GM19239 (cell line): ENCODE measurements at regions not wholly inside any gene's neighbourhood (a gene's known extent, or its start where the extent isn't known, plus 50 kb on each side); places are given as distances from the start of the nearest gene placed in this dataset.
"Not testable (repeated sequence)": the region's sequence is repeated elsewhere in the genome, so short reads cannot be mapped to it uniquely, and the experiment has no call there.

Source experiments
- DNase-seq: peaks from one replicate; pipeline ENCODE4 v3.0.0; 2011; ENCODE audit warnings: low spot score; ENCODE audit not compliant: insufficient read length
- FAIRE-seq: peaks from 2 replicates; lab custom pipeline; 2011; peaks lifted over from hg19 to GRCh38; lab: Jason Lieb, UNC

DNA sequence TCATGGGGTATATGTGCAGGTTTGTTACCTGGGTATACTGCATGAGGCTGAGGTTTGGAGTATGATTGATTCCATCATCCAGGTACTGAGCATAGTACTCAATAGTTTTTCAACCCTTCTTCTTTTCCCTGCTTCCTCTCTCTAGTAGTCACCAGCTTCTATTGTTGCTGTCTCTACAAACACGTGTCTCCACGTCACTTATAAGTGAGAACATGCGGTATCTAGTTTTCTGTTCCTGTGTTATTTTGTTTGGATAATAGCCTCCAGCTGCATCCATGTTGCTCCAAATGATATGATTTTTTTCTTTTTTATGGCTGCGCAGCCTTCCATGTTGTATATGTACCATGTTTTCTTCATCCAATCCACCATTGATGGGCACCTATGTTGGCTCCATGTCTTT, 214.8 kb upstream of the TFPI start:
- DNase-seq (no peak), FAIRE-seq (no peak)

DNA sequence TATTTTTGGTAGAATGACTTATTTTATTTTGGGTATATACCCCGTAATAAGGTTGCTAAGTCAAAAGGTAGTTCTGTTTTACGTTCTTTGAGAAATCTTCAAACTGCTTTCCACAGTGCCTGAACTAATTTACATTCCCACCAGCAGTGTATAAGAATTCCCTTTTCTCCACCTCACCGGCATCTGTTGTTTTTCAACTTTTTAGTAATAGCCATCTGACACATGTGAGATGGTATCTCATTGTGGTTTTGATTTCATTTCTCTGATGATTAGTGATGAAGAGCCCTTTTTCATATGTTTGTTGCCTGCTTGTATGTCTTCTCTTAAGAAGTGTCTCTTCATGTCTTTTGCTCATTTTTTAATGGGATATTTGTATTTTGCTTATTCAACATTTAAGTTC, 215.2 kb upstream of the TFPI start:
- no peak for FAIRE-seq
- no peak for DNase-seq

DNA sequence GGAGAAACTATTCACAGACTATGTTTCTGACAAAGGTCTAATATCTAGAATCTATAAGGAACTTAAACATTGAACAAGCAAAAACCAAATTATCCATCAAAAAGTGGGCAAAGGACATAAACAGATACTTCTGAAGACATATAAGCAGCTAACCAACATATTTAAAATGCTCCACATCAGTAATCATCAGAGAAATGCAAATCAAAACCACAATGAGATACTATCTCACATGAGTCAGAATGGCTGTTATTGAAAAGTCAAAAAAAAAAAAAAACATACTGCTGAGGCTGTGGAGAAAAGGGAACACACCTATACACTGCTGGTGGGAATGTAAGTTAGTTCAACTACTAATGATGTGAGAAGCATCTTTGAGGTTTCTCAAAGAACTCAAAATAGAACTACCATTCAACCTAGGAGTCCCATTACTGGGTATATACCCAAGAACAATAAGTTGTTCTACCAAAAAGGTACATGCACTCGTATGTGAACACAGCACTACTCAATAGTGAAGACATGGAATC, 220.4 kb upstream of the TFPI start:
- DNase-seq (no peak), FAIRE-seq (no peak)

DNA sequence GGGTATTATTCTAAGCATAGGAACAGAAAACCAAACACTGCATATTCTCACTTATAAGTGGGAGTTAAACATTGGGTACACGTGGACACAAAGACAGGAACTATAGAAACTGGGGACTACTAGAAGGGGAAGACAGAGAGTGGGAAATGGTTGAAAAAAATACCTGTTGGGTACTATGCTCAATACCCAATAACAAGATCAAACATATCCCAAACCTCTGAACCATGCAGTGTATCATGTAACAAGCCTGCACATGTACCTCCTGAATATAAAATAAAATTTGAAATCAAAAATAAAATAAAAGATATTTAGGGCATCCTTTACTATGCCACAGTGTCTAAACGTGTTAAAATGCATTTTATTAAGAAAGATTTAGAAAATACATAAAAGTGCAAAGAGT, 221.0 kb upstream of the TFPI start:
- FAIRE-seq = no peak
- DNase-seq = no peak

DNA sequence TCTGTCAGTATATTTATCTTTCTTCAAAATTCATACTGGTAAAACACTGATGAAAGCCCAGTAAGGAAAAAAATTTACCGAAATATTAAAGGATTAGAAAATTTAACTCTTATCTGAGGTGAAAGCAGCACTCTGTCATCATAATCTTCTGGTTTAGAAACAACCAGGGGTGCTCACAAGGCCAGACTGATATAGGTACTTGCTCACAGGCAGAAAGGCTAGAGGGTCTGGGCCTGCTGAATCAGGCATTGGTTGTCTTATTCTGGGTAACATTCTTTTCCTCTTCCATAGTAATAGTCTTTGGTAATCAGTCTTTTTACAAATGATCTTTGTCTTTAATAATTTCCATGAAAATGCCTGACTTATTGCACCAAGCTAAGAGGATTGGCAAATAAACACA, 221.4 kb upstream of the TFPI start:
- FAIRE-seq = no peak

DNA sequence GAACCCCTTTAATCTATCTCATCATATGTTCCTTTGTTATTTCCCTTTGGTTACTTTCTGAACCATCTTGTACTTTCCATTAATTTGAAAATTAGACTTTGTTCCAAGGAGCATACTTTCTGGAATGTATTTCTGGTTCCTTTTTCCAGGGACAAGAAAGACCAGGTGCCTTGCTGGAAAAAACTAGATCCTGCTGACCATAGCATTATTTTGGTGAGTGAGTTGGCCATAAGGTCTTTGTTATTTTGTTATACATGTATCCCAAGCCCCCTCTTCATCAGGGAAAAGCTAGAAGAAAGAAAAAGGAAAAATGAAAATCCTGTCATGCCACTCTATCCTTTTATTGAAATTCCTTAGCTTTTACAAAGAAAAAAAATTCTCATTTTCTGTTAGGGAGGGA, 228.1 kb upstream of the TFPI start:
- DNase-seq (no peak), FAIRE-seq (no peak)

More for the DNA sequence above, 221.4 kb upstream of the TFPI start:
- no peak for DNase-seq

DNA sequence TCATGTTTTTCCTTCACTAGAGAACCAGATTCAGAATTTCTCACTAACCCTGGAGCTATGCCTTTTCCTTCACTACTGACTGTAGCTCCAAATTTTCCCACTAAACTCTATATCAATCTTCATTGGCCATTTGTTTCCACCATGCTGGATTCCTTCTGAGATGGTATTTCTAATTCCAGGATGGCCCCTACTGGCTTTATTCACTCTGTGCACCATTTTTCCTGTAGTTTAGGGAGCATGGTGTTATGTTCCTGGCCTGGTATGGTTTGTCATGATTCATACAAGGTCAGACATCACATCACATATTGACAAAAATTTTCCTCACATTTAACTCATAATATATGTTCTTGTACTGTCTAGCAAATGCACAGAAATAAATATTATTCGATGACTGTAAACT, 229.2 kb upstream of the TFPI start:
- DNase-seq = no peak
- FAIRE-seq = no peak

DNA sequence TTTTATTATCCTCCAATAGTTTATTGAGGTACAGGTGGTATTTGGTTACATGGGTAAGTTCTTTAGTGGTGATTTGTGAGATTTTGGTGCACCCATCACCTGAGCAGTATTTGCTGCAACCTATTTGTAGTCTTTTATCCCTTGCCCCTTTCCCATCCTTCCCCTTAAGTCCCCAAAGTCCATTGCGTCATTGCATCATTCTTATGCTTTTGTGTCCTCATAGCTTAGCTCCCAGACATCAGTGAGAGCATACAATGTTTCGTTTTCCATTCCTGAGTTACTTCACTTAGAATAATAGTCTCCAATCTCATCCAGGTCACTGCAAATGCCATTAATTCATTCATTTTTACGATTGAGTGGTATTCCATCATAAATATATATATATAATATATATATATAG, 229.9 kb upstream of the TFPI start:
- not testable (repeated sequence) for DNase-seq, FAIRE-seq

DNA sequence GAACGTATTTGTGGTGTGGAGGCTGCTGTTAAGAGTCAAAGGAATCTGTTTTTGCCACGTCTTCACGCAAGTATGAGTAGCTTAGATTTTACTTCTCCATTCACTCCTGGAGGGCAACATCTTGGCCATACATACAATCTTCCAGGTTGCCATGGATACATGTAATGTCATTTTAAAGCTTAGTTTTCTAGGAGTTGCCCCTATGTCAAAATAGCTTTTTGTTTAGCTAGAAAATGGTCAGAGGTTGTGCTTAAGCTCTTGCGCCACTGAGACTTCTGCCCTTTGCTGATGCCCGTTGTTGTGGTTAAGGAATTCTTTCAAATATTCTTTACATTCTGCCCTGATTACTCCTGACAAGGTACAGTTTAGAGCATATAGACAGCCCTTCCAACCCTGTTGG, 245.4 kb upstream of the TFPI start:
- FAIRE-seq = no peak
- no peak for DNase-seq

DNA sequence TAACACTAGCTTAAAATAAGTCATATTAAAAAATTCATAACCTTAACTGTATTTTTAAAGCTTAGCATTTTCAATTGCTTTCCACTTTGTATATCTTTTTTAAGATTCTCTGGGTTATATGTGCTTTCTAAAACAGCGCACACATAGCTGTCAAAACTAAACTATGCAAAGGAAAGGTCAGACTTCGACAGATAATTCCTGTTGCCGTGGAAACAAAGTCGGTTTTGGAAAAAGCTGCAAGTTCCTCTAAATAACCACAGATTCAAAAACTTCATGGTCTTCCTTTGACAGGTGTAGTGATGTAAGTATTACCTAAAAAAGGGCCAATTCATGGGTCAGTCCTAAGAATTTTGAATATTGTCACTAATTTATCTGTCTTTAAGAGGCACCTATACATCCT, 249.6 kb upstream of the TFPI start:
- DNase-seq = no peak
- no peak for FAIRE-seq

DNA sequence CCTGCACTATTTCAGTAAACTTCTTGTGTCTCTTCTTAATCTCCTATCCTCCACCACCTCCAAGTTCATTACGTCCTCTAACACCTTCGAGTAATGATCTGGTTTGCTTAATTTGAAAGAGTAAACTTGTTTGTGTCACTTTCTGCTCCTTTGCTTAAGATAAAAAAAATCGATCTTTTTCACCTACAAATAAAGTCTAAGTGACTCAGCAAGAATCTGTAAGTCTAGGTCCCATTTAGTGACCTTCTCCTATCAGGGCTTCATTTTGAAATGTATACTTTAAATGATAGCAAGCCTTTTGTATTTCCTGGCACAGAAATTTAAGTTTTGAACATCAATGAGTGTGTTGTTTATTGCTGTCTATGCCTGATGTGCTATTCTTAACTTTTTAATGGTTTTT, 260.9 kb upstream of the TFPI start:
- FAIRE-seq = no peak

DNA sequence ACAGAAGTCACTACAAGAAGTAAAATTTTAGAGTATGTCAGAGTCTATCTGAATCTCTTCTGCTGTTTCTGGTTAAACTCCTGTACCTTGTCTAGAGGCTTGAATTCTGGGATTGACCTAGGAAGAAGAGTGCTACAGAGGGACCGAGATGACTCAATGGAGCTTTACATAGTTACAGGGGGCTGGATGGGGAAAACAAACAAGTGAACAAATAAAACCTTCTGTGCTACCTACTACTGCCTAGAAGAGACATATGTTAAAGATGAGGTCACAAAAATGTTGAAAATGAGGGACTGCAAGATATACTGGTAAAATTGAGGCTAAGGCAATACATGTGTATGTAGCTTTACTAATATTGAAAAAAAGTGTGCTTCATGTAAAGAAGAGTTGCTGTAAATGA, 265.4 kb upstream of the TFPI start:
- no peak for DNase-seq

More for the DNA sequence above, 260.9 kb upstream of the TFPI start:
- no peak for DNase-seq

DNA sequence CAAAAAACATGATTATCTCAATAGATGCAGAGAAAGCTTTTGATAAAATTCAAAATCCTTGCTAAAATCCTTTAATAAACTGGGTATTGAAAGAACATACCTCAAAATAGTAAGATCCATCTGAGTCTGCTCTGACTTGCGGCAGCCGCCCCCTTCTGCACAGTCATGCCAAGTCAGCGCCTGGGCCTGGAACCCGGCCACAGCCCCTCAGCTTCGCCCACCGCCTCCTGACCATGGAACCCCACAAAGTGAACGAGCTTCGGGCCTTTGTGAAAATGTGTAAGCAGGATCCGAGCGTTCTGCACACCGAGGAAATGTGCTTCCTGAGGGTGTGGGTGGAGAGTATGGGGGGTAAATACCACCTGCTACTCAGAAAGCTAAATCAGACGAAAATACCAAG, 270.9 kb upstream of the TFPI start:
- DNase-seq = no peak
- no peak for FAIRE-seq

More for the DNA sequence above, 265.4 kb upstream of the TFPI start:
- FAIRE-seq = no peak

DNA sequence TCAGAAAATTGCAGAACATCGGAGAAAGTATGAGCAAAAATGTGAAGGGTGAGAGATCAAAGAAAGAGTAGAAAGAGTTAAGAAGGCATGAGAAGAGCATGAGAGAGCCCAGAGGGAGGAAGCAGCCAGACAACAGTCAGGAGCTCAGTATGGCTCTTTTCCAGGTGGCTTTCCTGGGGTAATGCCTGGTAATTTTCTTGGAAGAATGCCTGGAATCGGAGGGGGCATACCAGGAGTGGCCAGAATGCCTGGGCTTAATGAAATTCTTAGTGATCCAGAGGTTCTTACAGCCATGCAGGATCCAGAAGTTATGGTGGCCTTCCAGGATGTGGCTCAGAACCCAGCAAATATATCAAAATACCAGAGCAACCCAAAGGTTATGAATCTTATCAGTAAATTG, 271.8 kb upstream of the TFPI start:
- FAIRE-seq (no peak), DNase-seq (no peak)

DNA sequence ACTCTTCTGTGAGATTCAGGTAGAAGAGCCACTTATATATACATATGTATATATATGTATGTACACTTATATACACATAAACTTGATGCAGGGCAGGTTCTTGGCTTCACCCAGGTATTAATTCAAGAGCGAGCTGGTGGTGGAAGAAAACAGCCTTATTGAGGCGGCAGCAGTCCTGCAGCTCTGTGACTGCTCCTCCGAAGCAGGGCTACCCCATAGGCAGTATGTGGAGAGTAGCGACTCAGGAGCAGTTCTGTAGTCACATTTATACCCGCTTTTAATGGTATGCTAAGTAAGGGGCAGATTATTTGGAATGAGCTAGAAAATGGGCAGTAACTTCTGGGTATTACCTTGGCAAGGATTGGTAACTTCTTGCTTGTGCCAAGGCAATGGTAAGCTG, 280.6 kb upstream of the TFPI start:
- FAIRE-seq (no peak), DNase-seq (no peak)

DNA sequence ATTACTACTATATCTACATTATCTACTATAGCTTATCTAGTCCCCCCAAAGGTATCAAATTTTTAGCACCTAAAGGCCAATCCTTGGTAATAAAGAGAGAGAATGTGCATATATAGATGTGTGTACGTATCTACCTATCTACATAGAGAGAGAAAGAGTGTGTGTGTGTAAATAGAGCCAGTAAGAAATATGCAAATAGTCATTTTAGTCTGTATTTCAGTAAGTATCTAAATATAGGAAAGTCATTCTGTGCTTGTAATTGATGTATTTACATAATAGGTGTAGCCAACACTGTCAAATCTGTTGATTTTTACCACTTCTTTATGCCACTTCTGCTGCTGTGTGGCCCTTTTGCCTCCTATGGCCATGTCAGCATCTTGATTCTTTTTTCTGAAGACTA, 284.5 kb upstream of the TFPI start:
- FAIRE-seq (no peak), DNase-seq (no peak)

DNA sequence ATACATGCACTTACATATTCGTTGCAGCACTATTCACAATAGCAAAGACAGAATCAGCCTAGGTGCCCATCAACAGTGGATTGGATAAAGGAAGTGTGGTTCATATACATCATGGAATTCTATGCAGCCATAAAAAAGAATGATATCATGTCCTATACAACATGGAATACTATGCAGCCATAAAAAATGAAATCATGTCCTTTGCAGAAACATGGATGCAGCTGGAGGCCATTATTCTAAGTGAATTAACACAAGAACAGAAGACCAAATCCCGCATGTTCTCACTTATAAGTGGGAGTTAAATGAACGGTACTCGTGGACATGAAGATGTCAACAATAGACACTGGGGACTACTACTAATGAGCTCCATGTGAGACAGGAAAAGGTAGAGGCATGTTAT, 288.1 kb upstream of the TFPI start:
- FAIRE-seq (no peak), DNase-seq (no peak)

DNA sequence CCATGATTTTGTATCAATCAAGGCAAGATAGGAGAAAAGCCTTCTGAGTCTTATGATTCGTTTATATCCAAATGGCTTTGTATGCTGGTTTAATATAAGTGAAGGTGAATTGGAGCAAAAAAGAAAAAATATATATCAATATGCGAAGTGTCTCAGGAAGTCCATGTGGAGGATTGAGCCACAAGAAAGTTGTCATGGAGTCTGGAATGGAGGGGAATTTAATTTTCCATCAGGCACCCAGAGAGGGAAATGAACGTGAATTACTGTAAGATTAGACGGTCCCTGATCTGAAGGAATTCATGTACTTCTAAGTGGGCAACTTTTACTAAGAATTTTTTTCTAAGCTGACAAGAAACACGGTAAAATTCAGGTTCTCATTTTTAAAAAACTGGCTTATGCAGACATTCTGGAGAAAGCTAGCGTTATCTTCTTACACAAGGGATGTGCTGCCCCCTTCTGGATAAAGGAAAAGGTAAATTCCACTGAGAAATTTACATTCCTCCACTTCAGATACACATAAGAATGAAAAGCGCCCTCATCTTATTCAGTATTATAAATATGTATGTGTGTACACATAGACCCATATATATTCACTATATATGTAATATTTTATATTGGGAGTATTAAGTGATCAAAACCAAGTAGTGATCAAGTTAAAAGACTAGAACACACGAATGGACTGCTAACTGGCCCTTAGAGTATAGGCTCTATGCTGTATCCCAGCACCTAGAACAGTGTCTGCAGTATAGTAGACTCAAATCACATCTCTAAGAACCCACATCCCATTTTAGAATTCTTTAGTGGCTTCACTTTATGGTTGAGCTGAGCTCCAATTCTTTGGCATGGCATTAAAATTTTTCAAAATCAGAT, 289.0 kb upstream of the TFPI start:
- FAIRE-seq (peak; percentile 35), DNase-seq (no peak)

DNA sequence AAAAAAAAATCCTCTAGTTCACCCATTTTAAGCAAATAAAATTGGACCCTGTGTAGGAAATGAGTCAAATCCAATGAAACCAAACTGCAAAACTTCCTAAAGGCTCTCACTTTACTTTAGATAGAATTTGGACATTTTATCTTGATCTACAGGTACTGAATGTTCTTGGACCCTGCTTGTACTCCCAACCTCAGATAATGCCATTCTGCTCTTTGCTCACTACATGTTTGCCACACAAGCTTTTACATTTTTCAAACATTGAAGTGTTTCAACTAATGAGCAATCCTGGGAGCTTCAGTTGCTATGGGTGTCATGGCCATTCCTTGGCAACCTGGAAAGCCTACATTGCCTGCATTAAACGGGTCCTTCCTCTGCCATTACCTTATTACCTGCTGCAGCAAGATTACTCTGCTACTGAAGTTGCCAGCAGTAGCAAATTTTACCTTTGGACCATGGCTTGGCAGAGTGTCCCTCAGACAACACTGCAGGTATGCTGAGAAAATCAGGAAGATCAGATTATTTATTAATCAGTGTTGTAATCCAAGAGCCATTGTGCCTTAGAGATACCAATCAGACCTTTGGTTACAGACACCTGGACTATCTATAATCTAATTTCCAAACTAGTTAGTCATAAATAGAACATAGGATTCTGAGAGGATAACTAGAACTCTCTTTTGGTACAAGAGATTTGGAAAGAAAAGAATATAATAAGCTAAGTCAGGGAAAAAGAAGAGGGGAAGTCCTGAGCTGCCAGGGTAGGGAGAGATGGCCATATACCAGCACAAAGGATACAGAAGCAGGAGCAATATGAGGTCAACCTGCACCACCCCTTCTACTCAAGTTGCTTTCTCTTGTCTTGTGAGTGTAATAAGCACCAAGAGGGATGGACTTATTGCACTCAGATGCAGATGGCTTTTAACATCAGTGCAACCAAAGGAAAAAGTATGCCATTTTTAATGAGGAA, 293.3 kb upstream of the TFPI start:
- DNase-seq = no peak
- no peak for FAIRE-seq

DNA sequence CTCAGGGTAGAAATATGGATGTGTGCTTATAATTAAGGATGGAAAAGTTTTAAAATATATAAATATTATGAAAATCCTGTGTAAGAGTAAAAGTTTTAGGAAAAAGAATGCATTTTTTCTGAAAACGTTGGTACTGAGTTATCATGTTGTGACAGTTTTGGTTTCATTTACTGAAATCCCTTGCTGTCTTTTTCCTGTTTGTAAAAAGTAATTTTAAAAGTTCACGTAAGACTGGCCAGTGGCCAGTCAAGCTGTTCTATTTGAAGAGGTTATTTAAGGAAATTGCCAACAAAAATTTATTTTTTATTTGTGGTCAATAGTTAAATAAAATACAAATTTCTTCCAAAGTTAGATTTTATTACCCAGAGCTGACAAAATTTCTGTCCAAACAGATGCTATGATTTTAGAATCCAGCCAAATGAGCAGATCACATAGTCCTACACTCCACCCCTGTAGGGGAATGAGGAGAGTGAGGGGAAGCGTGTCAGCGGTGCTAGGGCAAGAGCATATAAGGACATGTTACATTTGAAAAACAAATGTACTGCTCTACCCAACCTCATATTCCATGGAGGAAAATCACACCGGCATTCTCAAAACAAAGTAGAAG, 297.8 kb upstream of the TFPI start:
- no peak for FAIRE-seq
- DNase-seq = no peak

DNA sequence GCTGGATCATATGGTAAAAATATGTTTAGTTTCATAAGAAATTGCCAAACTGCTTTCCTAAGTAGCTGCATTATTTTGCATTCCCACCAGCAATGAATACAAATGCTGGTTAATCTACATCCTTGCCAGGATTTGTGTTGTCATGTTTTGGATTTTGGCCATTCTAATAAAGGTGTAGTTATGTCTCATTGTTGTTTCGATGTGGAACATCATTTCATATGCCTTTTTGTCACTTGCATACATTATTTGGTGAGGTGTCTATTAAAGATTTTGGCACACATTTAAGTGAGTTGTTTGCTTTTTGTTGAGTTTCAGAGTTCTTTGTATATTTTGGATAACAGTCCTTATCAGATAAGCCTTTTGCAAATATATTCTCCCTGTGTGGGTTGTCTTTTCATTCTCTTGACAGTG, 299.2 kb upstream of the TFPI start:
- FAIRE-seq (no peak), DNase-seq (no peak)
